Kidney epithelial cell (primary cell): ENCODE measurements at regions not wholly inside any gene's neighbourhood (a gene's known extent, or its start where the extent isn't known, plus 50 kb on each side); places are given as distances from the start of the nearest gene placed in this dataset.

Experiments used
- DNase-seq: peaks from one replicate; pipeline ENCODE4 v3.0.0-alpha.2; 2010; ENCODE audit warnings: low read depth
- H3K27me3 ChIP-seq: 2 replicates; pipeline ENCODE4 v1.6.0; 2011; ENCODE audit warnings: low read length; ENCODE audit not compliant: control insufficient read depth, insufficient read depth
- H3K36me3 ChIP-seq: 2 replicates; pipeline ENCODE4 v1.5.1; 2011; ENCODE audit warnings: low read length; ENCODE audit not compliant: control insufficient read depth, insufficient read depth
- H3K4me3 ChIP-seq: 2 replicates; pipeline ENCODE4 v1.5.1; 2011; ENCODE audit warnings: low read depth, mild to moderate bottlenecking, control low read depth, low read length
- TF ChIP-seq, protein P1 (sequence below): IDR thresholded peaks from 2 replicates; pipeline ENCODE4 v1.5.1; 2011; ENCODE audit warnings: mild to moderate bottlenecking, moderate library complexity, low read length, control low read depth, inconsistent platforms; ENCODE audit not compliant: insufficient read depth, poor library complexity, severe bottlenecking

DNA sequence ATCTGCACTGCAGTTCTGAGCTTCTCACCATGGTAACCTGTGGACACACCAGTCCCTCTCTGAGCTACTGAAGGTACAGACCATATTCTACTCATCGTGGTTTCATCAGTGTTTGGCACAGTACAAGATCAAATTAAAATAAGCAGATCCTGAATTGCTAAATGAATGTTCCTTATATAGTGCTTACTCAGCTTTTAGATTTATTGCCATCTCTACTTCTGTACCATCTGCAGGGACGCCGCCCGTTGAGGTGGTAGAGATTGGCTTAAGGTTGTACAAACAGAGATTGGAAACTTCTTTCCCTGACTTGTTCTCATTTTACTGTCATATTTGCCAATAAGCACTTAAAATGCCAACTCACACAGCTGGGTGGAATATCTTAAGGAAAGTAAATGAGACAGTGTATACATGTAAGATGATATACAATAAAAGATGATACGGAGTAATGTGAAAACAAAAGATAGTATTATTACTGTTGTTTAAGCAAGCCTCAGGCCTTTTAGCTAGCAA, 223.4 kb upstream of the FOXQ1 start:
- Histone ChIP-seq H3K36me3 (no peaks in the 10 kb centered on the region), H3K4me3 (no peak overlapping the region), H3K27me3 (no peaks in the 10 kb centered on the region)
- DNase-seq: no peak
- TF ChIP-seq, protein P1, sequence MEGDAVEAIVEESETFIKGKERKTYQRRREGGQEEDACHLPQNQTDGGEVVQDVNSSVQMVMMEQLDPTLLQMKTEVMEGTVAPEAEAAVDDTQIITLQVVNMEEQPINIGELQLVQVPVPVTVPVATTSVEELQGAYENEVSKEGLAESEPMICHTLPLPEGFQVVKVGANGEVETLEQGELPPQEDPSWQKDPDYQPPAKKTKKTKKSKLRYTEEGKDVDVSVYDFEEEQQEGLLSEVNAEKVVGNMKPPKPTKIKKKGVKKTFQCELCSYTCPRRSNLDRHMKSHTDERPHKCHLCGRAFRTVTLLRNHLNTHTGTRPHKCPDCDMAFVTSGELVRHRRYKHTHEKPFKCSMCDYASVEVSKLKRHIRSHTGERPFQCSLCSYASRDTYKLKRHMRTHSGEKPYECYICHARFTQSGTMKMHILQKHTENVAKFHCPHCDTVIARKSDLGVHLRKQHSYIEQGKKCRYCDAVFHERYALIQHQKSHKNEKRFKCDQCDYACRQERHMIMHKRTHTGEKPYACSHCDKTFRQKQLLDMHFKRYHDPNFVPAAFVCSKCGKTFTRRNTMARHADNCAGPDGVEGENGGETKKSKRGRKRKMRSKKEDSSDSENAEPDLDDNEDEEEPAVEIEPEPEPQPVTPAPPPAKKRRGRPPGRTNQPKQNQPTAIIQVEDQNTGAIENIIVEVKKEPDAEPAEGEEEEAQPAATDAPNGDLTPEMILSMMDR: no peak

DNA sequence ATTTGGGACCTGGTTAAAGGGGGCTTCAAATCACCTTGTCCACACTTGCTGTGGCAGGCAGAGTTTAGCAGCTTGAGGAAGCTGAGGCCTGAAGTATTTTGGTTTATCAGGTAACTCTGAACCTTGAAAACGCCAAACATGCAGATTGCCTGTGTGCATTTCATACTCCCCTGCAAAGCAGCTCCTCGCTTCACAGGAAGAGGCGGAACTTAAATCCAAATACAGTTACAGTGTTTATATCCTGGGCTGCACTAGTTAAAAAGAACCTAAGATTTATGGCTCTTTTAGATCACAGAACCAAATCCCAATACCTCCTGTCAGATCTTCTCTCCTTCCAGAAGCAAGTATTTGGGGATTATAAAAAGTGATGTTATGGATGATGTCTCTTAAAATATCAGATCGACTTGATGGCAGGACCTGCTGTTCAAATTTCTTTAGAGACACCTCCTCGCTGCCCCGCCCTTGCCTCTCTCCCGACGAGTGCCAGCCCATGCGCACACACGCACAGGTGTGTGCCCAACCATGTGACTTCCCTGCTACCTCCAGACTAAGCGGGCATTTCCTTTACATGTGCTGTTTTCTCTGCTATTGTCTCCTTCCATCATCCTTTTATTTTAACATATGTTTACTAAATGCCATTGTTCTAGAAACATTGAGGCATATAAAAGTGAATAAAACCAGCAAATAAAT, 224.6 kb upstream of the FOXQ1 start:
- TF ChIP-seq, protein P1: no peak
- Histone ChIP-seq H3K27me3 (no peaks in the 10 kb centered on the region), H3K36me3 (no peaks in the 10 kb centered on the region), H3K4me3 (no peak overlapping the region)
- no peak for DNase-seq

DNA sequence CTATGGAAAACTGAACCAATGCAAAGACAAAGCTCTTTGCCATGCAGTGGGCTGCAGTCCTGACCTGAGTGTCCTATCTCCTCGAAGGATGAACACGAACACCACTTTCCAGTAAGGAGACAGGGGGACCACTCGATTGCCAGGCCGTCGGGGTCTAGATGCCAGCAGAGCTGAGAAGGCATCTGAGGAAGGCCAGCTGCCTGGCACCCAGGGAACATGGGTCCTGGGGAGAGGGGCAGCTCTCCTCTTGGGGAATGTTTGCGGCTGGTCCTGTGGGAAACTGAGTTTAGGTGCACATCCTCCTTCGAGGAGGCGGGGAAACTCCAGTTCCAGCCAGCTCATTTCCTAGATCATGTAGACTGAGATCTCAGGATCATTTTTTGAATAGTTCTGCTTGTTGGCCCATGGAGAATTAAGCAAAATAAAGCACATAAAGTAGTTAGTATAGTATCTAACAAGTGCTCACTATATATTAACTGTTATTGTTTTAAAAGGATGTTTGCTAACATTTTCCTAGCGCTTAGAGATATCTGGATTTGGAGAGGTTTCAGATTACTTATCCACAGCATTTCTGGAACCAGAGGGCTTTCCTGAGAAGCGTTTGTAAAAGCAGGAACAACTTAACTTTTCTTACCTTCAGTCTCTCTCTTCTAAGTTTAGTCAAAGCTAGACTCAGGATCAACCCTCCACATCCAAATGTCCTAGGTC, 225.3 kb upstream of the FOXQ1 start:
- Histone ChIP-seq H3K36me3 (no peaks in the 10 kb centered on the region), H3K4me3 (no peak overlapping the region), H3K27me3 (no peaks in the 10 kb centered on the region)
- no peak for DNase-seq
- TF ChIP-seq, protein P1: no peak

DNA sequence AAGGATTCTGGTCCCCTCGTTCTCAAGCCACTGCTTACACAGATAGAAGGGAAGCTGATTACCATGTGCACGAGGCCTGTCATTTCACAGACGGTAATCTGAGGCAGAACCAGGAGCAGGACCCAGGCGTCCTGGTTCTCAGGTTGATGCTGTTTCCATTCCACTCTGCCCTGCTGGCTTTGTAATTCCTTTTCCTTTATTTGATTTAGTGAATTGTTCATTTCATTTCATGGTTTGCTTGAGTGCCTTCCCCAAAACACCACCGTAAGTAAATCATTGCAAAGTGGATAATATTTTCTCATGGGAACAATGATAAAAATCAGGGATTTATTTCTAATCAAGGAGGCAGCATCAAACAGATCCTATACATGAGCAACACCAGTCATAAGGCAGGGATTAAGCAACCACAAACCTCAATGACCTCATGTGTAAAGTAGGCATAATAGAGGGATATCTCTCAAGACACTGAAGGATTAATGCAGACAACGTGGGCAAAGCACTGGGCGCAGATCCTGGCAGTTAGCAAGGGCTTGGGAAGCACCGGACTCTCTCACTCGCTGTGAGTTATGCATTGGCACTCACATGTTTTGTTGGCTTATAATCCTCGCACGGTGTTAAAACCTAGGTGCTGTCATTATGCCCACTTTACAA, 229.5 kb upstream of the FOXQ1 start:
- no peaks in the 10 kb centered on the region for H3K36me3 ChIP-seq
- TF ChIP-seq, protein P1: no peak
- peak; percentile 75 for DNase-seq
- H3K27me3 ChIP-seq: peaks cover 2% of the 10 kb centered on the region
- H3K4me3 ChIP-seq: no peak overlapping the region

DNA sequence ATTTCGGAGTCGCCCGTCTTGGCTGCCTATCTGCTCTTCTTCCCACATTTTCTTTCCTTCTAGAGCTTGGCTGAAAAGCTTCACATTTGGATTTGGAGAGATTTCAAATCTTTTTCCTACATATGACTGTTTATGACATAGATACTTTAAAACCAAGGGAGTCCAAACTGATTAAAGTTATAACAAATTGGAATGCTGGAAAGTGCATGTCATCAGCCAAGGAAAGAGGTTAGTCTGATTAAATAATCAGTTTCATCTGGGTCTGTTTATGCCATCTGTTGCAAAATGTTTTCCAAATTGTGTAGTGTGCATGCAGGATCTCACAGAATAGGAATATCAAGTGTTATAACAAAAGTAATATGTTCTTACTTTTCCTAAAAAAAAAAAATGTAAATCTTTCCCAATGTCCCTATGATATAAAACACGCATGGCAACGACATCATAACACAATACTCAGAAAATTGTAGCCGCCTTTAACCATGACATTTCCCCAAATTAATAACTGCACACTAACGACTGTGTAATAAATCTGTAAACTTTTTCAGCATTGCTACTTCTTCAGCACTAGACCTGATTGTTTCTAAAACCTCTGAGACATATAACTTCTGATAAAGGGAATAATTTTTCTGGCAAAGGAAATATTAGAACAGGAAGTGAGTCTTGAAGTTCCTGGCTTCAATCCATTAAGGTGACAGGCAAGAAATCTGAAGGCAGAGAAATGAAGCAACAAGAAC, 230.2 kb upstream of the FOXQ1 start:
- peaks cover 2% of the 10 kb centered on the region for H3K27me3 ChIP-seq
- no peak overlapping the region for H3K4me3 ChIP-seq
- no peak for DNase-seq
- H3K36me3 ChIP-seq: no peaks in the 10 kb centered on the region
- TF ChIP-seq, protein P1: no peak
